NOMO-1 (cell line): ENCODE measurements at regions not wholly inside any gene's neighbourhood (a gene's known extent, or its start where the extent isn't known, plus 50 kb on each side); places are given as distances from the start of the nearest gene placed in this dataset.
"Not testable (repeated sequence)": the region's sequence is repeated elsewhere in the genome, so short reads cannot be mapped to it uniquely, and the experiment has no call there.

Source experiments
- DNase-seq, 2 experiments: peaks; one replicate each; lab custom pipeline; 2025; ENCODE audit not compliant: unreplicated experiment in 2 of 2; lab: John Stamatoyannopoulos, UW

DNA sequence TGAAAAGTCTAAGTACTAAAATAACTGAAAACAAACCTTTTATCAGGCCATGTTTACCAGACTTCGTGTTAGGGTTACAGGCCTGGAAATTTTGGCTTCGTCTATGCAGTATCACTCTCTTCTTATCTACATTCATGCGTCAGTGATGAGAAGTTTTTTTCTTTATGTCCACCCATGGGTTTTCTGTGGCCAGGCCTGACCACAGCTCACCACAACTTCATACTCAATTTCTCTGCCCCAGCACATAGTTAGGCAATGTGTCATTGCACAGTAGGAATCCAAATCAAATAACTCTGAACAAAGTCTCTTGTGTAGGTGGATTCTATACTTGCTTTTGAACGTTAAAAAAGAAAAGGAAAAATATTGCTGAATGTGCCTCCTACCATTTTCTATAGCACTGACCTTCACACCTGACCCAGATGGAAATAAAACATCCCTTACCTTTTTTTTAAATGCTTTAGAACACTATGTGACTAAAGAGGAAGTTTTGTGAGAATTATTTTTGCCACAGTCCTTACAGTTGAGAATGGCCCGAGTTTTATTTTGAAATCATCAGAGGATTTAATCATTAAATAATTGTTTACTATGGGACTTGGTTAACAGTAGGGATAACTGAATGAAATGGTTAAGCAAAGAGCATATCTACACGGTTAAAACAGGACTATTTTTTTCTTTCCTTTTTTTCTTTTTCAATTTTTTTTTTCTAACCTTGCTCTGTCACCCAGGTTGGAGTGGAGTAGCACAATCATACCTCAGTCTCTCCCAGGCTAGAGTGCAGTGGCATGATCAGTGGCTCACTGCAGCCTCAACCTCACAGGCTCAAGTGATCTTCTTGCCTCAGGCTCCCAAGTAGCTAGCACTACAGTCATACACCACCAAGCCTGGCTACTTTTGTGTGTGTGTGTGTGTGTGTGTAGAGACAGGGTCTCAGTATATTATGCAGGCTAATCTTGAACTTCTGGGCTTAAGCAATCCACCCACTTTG is 1247.0 kb upstream of the ACO1 start:
- DNase-seq, result no peak

DNA sequence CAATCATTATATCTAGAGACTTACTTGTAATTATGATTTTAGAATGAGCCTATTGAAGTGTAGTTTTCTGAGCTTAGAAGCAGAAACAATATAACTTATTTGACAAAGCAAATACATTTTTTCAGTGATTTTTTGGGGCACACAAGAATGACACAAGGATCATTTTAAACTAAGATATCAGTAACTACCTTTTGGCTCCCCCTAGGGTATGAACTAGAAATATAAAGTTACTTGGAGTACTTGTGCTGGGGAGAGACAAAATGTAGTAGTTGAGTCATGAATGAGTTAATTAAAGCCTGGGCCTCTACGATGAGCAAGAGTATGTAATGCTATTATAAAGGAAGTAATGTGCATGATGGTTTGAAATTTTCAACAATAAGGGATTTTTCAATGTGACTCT is 1244.1 kb upstream of the ACO1 start:
- no peak for DNase-seq

DNA sequence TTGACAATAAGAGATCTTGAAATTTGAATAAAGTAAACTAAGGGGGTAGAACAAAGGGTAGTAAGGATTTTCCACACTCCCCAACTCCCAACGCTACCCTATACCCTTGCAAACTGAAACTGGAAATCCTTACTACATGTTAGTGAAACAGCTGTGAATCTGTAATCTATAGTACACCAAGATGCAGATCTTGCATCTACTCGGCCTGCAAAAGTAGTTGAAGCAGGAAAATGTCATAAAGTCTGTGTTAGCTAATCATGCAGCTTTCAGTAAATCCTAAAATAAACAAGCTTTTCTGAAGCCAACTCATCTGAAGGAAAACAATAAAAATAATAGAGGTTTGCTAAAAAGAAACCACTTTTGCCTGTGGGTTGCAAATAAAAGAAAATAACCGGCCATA is 1242.0 kb upstream of the ACO1 start:
- no peak for DNase-seq

DNA sequence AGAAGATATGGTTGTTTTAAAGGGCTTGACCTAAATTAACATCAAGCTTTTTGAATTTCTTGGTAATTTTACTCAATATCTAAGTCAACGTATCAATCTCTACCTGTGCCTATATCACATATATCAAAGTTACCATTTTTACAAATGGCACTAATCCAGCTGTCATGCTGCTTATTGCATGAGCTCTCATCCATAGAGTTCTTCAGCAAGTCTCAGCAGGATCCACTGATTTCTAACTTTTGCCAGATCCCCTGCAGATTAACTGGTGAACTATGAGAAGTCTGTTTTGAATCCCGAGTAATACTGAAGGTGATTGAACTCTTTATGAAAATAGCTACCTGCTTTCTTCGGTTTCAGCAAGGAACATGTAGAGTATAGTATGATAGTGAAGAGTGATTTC is 1239.8 kb upstream of the ACO1 start:
- no peak for DNase-seq

DNA sequence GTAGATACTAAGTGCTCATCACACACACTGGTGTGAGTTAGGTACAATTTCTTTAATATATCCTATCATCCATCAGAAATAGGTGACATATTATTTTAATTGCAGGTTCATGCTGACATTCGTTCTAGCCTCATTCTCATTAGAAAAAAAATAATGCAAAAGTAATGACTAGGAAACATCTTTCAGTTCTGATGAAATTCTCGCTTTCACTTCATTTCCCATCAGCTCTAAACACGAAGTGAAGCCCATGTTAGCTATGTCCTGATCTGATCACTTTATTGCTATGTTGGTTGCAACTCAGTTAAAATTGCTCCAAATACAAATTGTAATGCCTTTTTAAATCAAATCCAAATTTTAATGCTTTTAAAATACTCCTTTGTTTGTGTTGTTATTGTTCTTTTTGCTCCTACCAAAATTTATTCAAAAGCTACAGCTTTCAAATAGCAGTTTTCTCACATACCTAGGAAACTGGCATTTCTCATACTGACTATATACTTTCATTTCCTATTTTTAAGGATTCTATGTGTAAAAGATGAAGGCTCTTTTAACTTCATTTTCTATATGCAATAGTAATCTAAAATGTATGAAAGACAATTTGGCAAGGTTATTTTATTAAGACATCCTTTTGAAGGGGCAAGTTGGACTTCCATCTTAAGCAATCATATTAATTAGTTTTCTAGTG is 1237.8 kb upstream of the ACO1 start:
- no peak for DNase-seq

DNA sequence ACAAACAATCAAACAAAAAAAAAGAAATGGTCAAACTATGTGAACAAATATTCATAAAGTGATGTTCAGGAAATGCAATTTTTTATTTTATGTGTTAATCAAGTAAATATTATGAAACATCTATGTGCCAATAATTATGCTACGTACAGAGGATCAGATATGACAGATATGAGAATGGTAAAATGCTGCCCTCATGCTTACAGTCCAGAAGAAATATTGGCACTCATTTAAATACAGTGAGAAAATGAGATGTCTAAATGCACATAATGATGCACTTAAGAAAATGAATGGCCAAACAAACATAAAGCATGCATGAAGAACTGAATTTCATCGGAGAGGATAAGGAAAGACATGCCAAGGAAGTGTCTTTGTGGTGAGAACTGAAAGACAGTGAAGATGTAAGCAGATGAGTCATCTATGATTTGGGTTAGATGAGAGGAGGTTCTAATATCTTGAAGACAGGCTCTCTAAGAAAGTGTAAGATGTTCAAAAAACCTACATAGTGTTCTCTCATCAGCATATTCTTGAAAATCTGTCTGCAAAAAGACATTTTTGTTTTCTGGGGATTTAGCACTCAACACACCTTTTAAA is 1231.1 kb upstream of the ACO1 start:
- no peak for DNase-seq

DNA sequence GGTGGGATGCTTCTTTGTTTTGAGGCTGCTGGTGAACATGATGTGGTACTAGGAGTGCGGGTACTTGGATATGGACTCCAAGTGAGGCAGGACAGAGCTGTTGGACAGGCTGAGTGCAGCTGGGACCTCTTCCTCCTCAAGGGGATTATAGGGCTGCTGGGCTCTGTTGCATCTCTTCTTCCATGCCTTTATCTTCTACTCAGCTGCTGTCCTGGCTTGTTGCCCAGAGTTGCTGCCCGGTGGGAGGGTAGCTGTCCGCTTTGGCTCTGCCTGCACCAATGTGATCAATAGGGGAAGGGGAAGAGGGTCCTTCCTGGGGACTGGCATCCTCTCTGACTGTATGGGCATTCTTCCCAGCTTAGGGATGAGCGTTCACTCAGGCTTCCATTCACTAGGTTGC is 1217.9 kb upstream of the ACO1 start:
- no peak for DNase-seq

DNA sequence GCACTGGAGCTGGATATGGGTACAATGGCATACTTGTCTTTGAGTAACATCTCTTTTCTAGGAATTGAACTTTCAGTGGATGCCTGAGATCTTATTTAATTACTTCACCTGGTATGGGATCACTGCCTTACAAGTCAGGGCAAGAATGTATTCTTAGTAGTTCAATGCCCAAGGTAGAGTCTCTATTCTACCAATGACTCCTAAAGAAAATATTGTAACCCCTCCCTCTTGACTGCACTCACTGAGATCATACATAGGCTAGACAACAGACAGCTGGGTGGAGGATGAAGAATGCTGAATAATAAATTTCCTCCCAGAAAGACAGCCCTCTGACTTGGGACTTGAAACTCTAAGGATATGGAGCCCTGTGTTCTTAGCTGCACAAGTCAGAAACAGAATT is 1216.3 kb upstream of the ACO1 start:
- no peak for DNase-seq

DNA sequence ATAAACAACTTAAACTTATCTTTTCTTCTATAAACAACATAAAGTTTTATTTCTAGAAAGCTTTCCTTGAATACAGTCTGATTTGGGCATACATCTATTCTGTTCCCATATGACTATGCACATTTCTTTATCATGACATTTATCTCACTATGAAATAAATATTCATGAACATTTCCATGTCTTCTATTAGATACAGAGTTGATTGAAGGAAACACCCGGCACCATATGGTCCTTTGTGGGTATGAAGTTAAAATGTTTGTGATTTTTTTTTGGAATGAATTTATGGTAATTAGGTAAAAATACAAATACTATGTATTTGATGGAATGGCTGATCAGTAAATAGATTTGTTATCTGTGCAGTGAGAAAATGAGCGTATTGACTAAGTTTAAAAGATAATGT is 1209.8 kb upstream of the ACO1 start:
- no peak for DNase-seq

DNA sequence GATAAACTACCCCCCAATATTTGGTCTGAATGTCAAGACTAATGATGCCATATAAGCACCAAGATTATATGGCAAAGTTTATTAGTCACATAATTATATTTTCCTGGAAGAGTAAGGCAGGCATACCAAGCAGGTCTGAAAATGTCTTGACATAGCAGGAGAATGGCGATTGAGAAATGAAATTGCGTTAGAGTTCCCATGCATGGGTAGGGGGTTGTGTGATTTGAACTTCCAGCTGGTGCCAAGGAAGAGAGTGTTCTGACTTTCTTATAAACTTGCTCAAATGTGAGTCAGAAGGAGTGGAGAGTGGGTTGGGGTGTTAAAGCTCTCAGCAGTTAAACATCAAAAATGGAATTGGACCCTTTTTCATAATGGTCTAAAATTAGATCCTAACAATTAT is 1200.6 kb upstream of the ACO1 start:
- no peak for DNase-seq

DNA sequence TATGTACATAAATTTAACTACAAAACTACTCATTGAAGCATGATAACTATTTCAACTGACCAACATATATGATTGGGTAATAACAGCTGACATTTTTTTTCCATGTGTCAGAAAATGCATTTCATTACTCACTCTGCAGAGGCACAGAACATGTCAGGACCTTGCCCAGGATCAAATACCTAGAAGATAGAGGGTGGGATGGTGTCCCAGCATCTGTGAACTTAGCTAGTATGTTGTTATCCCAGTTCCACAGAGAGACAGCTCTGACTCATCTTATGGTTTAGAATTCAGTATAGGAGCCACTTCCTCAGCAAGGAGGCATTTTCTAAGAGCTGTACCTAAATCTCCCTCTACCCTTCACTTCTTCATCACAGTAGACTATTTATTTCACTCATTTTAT is 1198.6 kb upstream of the ACO1 start:
- no peak for DNase-seq

DNA sequence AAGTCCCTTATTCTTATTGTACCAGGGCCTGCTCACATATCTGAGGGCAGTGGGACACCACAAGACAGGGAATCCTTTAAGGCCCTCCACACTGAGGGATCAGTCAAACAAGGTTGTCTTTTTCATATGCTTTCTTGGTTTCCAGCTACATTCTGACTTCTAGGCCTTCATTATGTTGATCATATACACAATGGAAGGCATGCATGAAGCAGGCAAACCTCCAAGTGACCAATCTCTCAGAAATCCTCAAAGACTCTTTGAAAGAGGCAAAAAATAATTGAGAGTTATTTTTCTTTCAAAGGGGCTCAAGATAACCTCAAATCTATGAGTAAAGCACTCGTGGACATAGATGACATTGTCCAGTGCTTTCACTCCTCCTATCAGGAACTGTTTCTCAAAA is 1195.9 kb upstream of the ACO1 start:
- no peak for DNase-seq

DNA sequence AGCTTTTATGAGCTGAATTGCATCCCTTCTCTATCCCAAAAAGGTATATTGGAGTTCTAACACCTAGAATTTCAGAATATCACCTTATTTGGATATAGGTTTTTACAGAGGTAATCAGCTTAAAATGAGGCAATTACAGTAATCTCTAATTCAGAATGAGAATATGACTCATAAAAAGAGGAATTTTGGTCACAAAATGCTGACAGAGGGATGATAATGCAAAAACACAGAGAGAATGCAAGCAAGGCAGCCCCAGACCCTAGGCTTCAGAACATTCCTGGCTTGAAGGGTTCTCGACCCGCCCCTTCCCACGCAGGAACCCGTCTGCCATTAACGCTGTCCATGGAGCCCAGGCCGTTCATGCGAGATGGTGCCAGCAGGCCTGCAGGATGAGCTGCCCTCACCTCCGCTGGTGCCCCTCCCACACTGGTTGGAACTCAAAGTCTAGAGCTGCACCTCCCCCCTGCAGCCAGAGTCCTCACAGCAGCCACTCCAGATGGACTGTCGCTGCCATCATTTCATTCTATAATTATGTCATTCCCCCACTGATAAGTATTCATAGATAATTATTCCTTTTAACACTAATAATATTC is 1173.4 kb upstream of the ACO1 start:
- no peak for DNase-seq

DNA sequence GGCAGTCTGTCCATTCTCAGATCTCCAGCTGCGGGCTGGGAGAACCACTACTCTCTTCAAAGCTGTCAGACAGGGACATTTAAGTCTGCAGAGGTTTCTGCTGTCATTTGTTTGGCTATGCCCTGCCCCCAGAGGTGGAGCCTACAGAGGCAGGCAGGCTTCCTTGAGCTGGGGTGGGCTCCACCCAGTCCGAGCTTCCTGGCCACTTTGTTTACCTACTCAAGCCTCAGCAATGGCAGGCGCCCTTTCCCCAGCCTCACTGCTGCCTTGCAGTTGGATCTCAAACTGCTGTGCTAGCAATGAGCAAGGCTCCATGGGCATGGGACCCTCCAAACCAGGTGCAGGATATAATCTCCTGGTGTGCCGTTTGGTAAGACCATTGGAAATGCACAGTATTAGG is 1154.5 kb upstream of the ACO1 start:
- DNase-seq, result not testable (repeated sequence)

DNA sequence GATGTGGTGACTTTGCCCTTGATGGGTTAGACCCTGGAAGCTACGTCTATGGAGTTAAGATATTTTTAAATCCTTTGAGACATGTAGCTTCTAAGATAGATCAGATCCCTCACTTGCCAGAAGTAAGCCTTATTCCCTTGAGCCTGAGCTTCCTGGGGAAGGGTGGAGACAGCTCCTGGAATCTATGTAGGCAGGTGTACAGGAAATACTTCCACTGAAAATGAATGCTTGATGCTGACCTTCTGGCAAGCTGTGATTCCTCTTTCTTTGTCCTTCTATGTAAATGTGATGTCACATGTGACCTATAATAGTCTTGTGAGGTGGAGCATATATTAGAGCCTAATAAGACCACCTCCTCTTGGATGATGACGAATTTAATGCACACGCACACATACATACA is 1152.0 kb upstream of the ACO1 start:
- DNase-seq, result no peak

DNA sequence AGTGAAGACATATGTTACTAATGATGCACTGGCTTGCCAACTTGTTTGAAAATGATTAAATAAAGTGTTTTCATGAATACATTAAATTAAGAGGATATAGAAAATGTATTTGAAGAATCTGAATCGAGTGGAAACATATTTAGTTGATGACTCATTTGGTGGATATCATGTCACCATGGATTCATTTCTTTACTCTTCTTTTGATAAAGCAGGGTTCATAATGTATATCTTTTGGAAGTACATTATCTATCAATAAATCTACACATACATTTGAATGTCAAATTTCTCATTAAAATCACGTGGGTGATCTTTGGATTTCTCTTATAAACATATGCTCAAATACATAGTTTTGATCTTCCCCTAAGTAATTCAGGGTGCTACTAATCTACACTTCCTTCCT is 1148.1 kb upstream of the ACO1 start:
- DNase-seq, result no peak

DNA sequence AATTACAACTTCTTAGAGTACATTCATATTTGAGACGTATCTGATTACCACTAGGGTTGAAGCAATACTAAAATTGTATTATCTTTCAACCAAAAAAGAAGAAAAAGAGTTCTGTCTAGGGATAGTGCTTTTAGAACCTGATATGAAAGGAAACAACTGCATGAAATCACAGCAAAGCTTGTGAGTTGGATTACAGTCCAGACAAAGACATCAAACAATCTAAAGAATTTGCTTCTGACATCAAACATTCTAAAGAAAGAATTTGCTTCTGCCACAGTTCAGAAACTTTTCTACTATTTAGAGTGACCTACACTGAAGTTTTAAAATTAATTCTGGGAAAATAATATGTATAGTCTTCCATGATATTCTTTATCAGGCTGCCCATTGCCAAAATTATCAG is 1141.1 kb upstream of the ACO1 start:
- no peak for DNase-seq

DNA sequence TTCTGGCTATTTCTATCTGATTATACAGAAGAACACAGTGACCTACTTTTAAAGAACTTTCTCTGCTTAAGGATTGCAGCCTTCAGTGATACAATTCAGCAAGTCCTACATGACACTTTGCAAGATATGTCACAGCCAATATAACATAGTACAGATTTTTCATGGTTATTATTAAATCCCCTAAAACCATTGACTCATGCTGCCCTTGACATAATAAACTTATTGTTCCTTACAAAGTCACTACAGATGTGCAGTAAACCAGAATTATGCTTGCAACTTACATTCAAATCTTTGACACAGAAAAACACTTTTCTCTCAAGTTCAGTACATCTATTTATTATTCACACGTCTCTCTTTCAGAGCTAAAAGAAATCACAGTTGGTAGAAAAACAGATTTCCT is 1136.3 kb upstream of the ACO1 start:
- DNase-seq, result no peak

DNA sequence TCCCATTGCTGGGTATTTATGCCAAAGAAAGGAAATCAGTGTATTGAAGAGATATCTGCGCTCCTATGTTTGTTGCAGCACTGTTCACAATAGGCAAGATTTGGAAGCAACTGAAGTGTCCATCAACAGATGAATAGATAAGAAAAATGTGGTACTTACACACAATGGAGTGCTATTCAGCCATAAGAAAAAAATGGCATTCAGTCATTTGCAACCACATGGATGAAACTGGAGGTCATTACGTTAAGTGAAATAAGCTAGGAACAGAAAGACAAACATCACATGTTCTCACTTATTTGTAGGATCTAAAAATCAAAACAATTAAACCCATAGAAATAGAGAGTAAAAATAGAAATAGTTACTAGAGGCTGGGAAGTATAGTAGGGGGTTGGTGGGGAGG is 1133.1 kb upstream of the ACO1 start:
- no peak for DNase-seq

DNA sequence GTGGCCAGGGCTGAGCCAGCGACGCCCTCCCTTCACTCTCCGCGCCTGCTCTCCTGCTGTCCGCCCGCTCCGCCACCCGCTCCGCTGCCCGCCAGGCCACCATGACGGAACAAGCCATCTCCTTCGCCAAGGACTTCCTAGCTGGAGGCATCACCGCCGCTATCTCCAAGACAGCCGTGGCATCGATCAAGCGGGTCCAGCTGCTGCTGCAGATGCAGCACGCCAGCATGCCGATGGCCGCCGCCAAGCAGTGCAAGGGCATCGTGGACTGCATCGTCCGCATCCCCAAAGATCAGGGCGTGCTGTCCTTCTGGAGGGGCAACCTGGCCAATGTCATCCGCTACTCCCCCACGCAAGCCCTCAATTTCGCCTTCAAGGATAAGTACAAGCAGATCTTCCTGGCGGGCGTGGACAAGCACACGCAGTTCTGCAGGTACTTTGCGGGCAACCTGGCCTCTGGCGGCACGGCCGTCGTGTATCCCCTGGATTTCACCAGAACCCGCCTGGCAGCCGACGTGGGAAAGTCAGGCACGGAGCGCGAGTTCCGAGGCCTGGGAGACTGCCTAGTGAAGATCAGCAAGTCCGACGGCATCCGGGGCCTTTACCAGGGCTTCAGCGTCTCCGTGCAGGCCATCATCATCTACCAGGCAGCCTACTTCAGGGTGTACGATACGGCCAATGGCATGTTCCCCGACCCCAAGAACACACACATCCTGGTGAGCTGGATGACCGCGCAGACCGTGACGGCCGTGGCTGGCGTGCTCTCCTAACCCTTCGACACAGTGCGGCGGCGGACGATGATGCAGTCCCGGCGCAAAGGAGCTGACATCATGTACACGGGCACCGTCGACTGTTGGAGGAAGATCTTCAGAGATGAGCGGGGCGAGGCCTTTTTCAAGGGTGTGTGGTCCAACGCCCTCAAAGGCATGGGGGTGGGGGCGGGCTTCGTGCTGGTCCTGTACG is 1130.4 kb upstream of the ACO1 start:
- no peak for DNase-seq
